CD4-positive, CD25-positive, alpha-beta regulatory T cell (primary cell): ENCODE measurements at regions not wholly inside any gene's neighbourhood (a gene's known extent, or its start where the extent isn't known, plus 50 kb on each side); places are given as distances from the start of the nearest gene placed in this dataset.

Experiments used
- ATAC-seq, 2 donors: fragments of 150-1000 bp; cut with Tn5 transposase; one replicate each; pipeline ENCODE4 v1.10.0; 2021; ENCODE audit warnings: low read depth in 2 of 2, moderate number of reproducible peaks in 2 of 2, moderate library complexity in 1 of 2
- DNase-seq, 3 donors: peaks; one replicate each; pipeline versions ENCODE4 v3.0.0 to v3.0.0-alpha.2; 2012 to 2022; ENCODE audit warnings: mixed read lengths in 1 of 3
- H3K27ac ChIP-seq: one replicate; pipeline ENCODE4 v1.7.0; 2013; ENCODE audit warnings: mild to moderate bottlenecking, low read length; ENCODE audit not compliant: insufficient read depth, poor library complexity, severe bottlenecking
- H3K27me3 ChIP-seq: one replicate; pipeline ENCODE4 v1.7.0; 2013; ENCODE audit warnings: low read length; ENCODE audit not compliant: control insufficient read depth, insufficient read depth
- H3K36me3 ChIP-seq: one replicate; pipeline ENCODE4 v1.7.0; 2013; ENCODE audit warnings: mild to moderate bottlenecking, low read length, moderate library complexity; ENCODE audit not compliant: control insufficient read depth, insufficient read depth
- H3K4me1 ChIP-seq: 2 replicates; pipeline ENCODE4 v1.7.0; 2013; ENCODE audit warnings: mild to moderate bottlenecking, low read length; ENCODE audit not compliant: insufficient read depth, control insufficient read depth, poor library complexity, severe bottlenecking
- H3K4me3 ChIP-seq: one replicate; pipeline ENCODE4 v1.7.0; 2013; ENCODE audit warnings: low read depth, mild to moderate bottlenecking, low read length, moderate library complexity
- H3K9me3 ChIP-seq, 2 experiments: 1 replicate in 1 of 2; 2 replicates in 1 of 2; pipeline ENCODE4 v1.7.0; 2013; ENCODE audit warnings: low read length in 2 of 2, mild to moderate bottlenecking in 1 of 2, moderate library complexity in 1 of 2; ENCODE audit not compliant: control insufficient read depth in 2 of 2
- H3K27ac Mint-ChIP-seq, 3 donors: one replicate each; pipeline ENCODE4 v1.8.0; 2020 to 2022; ENCODE audit warnings: mild to moderate bottlenecking in 3 of 3, mixed read lengths in 3 of 3, moderate library complexity in 2 of 3
- H3K27me3 Mint-ChIP-seq: one replicate; pipeline ENCODE4 v1.8.0; 2022; ENCODE audit warnings: mild to moderate bottlenecking, mixed read lengths
- H3K36me3 Mint-ChIP-seq: one replicate; pipeline ENCODE4 v1.8.0; 2020; ENCODE audit warnings: mixed read lengths
- H3K4me1 Mint-ChIP-seq, 4 donors: one replicate each; pipeline ENCODE4 v1.8.0; 2020 to 2022; ENCODE audit warnings: mixed read lengths in 4 of 4, mild to moderate bottlenecking in 1 of 4
- H3K4me3 Mint-ChIP-seq, 4 donors: one replicate each; pipeline ENCODE4 v1.8.0; 2020 to 2022; ENCODE audit warnings: mild to moderate bottlenecking in 4 of 4, mixed read lengths in 4 of 4, moderate library complexity in 3 of 4
- H3K9me3 Mint-ChIP-seq, 7 donors: one replicate each; pipeline ENCODE4 v1.8.0; 2020 to 2022; ENCODE audit warnings: mixed read lengths in 7 of 7, mild to moderate bottlenecking in 3 of 7, moderate library complexity in 2 of 7

DNA sequence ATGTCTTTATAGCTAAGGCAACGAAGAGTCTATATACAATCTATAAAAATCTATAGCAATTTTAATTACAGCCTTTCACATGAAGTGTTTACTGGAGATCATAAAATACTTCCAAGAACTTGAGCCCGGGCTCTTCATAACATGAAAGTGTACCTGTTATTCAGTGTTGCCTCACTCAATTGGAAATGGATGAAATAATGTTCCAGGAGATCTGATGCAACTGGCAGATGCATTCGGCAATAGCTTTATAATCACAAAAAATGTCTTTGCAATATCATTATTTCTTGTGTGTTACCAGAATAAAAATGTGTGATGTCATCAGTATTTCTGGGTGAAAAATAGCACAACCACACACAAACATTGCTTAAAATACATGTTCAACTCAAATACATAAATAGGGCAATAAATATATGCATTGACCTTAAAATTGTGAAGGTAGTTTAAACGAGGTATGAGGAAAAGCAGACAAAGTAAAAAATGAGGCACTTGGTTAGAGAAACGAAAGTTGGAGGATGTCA, 1266.8 kb upstream of the PCDH7 start:
- Mint-ChIP-seq H3K27ac (no peak overlapping the region), H3K4me1 (no peaks in the 10 kb centered on the region), H3K9me3 (peaks cover 2 to 26% (median 6%) of the 10 kb centered on the region in 7 donors), H3K27me3 (no peaks in the 10 kb centered on the region), H3K4me3 (peak overlapping the region in 1 of 4 donors; percentile 27), H3K36me3 (no peaks in the 10 kb centered on the region)
- no peak for ATAC-seq
- no peaks in the 10 kb centered on the region for H3K27me3 ChIP-seq
- H3K9me3 ChIP-seq = no peaks in the 10 kb centered on the region
- no peaks in the 10 kb centered on the region for H3K36me3 ChIP-seq
- H3K27ac ChIP-seq = no peak overlapping the region
- DNase-seq = no peak
- H3K4me3 ChIP-seq = no peak overlapping the region
- no peaks in the 10 kb centered on the region for H3K4me1 ChIP-seq

GRCh38 chr4:29459926-29460325, 1260.2 kb upstream of the PCDH7 start:
- no peak overlapping the region for H3K27ac Mint-ChIP-seq
- ATAC-seq (no peak), DNase-seq (no peak)
- no peaks in the 10 kb centered on the region for H3K4me1 Mint-ChIP-seq
- Histone ChIP-seq H3K4me3 (no peak overlapping the region), H3K4me1 (no peaks in the 10 kb centered on the region), H3K27me3 (no peaks in the 10 kb centered on the region), H3K9me3 (no peaks in the 10 kb centered on the region), H3K27ac (no peak overlapping the region), H3K36me3 (no peaks in the 10 kb centered on the region)
- H3K4me3 Mint-ChIP-seq = no peak overlapping the region
- no peaks in the 10 kb centered on the region for H3K27me3 Mint-ChIP-seq
- no peaks in the 10 kb centered on the region for H3K36me3 Mint-ChIP-seq
- peaks cover 2 to 27% (median 11%) of the 10 kb centered on the region in 7 donors for H3K9me3 Mint-ChIP-seq

- Mint-ChIP-seq H3K27ac (no peak overlapping the region), H3K36me3 (no peaks in the 10 kb centered on the region), H3K4me3 (no peak overlapping the region), H3K9me3 (peaks cover 2 to 52% (median 13%) of the 10 kb centered on the region in 7 donors), H3K27me3 (no peaks in the 10 kb centered on the region), H3K4me1 (no peaks in the 10 kb centered on the region)
- Histone ChIP-seq H3K4me1 (no peaks in the 10 kb centered on the region), H3K9me3 (no peaks in the 10 kb centered on the region), H3K27me3 (no peaks in the 10 kb centered on the region), H3K4me3 (no peak overlapping the region), H3K36me3 (no peaks in the 10 kb centered on the region), H3K27ac (no peak overlapping the region)
- ATAC-seq (no peak), DNase-seq (no peak)
Observed at GRCh38 chr4:29467044-29467717, 1253.0 kb upstream of the PCDH7 start.
